ENCODE measurements at regions not wholly inside any gene's neighbourhood (a gene's known extent, or its start where the extent isn't known, plus 50 kb on each side); places are given as distances from the start of the nearest gene placed in this dataset.
"Not testable (repeated sequence)": the region's sequence is repeated elsewhere in the genome, so short reads cannot be mapped to it uniquely, and the experiment has no call there.

DNA sequence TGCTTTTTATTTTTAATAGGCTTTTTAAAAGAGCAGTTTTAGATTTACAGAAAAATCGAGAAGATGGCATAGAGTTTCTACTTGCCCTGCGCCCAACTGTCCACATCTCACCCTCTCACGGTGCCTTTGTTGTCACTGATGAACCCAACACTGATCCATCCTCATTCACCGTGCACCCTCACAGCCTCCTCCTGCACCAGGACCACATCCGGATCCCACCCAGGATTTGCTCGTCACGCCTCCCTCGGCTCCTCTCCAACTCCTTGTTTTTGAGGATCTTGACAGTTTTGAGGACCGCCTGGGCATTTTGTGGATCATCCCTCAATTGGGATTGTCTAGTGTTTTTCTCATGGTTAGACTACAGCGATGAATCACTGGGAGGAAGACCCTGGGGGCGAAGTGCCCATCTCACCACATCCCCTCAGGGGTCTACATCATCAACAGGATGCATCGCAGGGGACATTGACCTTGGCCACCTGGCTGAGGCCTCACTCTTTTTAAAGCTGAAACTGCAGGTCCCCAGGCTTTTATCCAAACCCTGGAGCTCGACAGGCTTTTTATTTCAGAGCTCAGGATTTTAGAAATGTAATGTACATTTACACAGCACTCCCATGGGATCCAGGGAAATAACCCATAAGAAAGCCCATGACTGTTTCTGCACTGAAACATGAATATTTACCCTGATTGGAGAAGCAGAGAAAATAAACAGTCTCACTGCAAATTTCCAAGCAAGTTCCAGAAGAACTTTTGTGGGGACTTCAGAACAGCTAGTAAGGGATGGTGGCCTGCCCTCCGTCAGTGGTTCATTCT, 71.8 kb upstream of the ZNF469 start:
- no peak overlapping the region for H2AFZ ChIP-seq (replicated peaks)
- no peak for DNase-seq (ENCODE audit: low spot score)
- H3K9ac ChIP-seq, result no peak overlapping the region
- H3F3A ChIP-seq (ENCODE audit: low read depth), result no peaks in the 10 kb centered on the region
- TF ChIP-seq EZH2phosphoT487 (IDR thresholded peaks at IDR 0.05) (no peak), EZH2 (IDR thresholded peaks at IDR 0.05) (no peak)
- TF ChIP-seq, protein P1, sequence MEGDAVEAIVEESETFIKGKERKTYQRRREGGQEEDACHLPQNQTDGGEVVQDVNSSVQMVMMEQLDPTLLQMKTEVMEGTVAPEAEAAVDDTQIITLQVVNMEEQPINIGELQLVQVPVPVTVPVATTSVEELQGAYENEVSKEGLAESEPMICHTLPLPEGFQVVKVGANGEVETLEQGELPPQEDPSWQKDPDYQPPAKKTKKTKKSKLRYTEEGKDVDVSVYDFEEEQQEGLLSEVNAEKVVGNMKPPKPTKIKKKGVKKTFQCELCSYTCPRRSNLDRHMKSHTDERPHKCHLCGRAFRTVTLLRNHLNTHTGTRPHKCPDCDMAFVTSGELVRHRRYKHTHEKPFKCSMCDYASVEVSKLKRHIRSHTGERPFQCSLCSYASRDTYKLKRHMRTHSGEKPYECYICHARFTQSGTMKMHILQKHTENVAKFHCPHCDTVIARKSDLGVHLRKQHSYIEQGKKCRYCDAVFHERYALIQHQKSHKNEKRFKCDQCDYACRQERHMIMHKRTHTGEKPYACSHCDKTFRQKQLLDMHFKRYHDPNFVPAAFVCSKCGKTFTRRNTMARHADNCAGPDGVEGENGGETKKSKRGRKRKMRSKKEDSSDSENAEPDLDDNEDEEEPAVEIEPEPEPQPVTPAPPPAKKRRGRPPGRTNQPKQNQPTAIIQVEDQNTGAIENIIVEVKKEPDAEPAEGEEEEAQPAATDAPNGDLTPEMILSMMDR (IDR thresholded peaks at IDR 0.05), result no peak
- no peaks in the 10 kb centered on the region for H3K79me2 ChIP-seq (ENCODE audit: low read depth)
- H3K27ac Mint-ChIP-seq, result no peak overlapping the region
- H3K9me3 ChIP-seq (ENCODE audit: low read depth), result no peaks in the 10 kb centered on the region
- no peak overlapping the region for H3K4me3 ChIP-seq
- H3K36me3 ChIP-seq, result no peaks in the 10 kb centered on the region
- H3K27ac ChIP-seq, result no peak overlapping the region
- H3K4me1 ChIP-seq, result no peaks in the 10 kb centered on the region
- no peaks in the 10 kb centered on the region for H3K27me3 ChIP-seq
- H3K9me3 Mint-ChIP-seq, result peaks cover 22% of the 10 kb centered on the region
- H3K36me3 Mint-ChIP-seq, result no peaks in the 10 kb centered on the region
- H3K4me2 ChIP-seq, result no peak overlapping the region
- H3K27me3 Mint-ChIP-seq (ENCODE audit: insufficient read depth, low read depth), result peaks cover 9% of the 10 kb centered on the region
- no peak overlapping the region for H3K4me3 Mint-ChIP-seq
- H3K4me1 Mint-ChIP-seq, result peaks cover 5% of the 10 kb centered on the region
- no peaks in the 10 kb centered on the region for H4K20me1 ChIP-seq (ENCODE audit: low read depth)

DNA sequence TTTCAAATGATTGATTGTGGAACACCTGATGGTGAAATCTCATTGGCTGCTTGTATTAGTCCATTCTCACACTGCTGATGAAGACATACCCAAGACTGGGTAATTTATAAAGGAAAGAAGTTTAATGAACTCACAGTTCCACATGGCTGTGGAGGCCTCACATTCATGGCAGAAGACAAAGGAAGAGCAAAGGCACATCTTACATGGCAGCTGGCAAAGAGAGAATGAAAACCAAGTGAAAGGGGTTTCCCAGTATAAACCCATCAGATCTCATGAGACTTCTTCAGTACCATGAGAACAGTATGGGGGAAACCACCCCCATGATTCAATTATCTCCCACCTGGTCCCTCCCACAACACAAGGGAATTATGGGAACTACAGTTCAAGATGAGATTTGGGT, 70.9 kb upstream of the ZNF469 start:
- H3K4me1 ChIP-seq; H3K4me3 ChIP-seq; H3K36me3 Mint-ChIP-seq; H3K27me3 ChIP-seq; H3K79me2 ChIP-seq (ENCODE audit: low read depth); H3K4me1 Mint-ChIP-seq; H3K27ac ChIP-seq; H3K9ac ChIP-seq; H3K4me3 Mint-ChIP-seq; H4K20me1 ChIP-seq (ENCODE audit: low read depth); DNase-seq (ENCODE audit: low spot score); H3K4me2 ChIP-seq; H3K9me3 ChIP-seq (ENCODE audit: low read depth); H3K36me3 ChIP-seq; H3F3A ChIP-seq (ENCODE audit: low read depth); H3K27me3 Mint-ChIP-seq (ENCODE audit: insufficient read depth, low read depth); H2AFZ ChIP-seq (replicated peaks); H3K27ac Mint-ChIP-seq: not testable (repeated sequence)
- peaks cover 22% of the 10 kb centered on the region for H3K9me3 Mint-ChIP-seq

DNA sequence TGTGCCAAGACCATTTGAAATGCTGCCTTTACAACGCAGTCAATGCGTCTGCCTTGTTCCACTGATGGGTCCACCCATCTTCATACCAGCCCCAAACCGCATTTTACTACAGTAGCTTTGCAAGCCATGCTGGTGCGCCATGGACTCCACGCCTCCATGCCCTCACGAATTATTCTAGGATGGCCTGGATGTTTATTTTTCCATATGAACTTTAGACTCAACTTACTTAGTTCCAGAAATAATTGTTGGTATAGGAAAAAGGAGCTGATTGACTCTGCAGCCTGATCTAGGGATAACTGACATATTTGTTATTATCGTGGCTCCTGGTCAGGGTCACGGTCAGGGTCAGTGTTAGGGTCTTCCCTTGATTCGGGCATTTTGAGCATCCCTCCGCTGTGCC, 70.0 kb upstream of the ZNF469 start:
- no peak overlapping the region for H3K27ac Mint-ChIP-seq
- no peak overlapping the region for H3K4me3 Mint-ChIP-seq
- no peaks in the 10 kb centered on the region for H3K79me2 ChIP-seq (ENCODE audit: low read depth)
- H3K4me1 ChIP-seq, result no peaks in the 10 kb centered on the region
- peaks cover 21% of the 10 kb centered on the region for H3K9me3 Mint-ChIP-seq
- H3K9me3 ChIP-seq (ENCODE audit: low read depth), result no peaks in the 10 kb centered on the region
- DNase-seq (ENCODE audit: low spot score), result no peak
- TF ChIP-seq EZH2phosphoT487 (IDR thresholded peaks at IDR 0.05) (no peak), EZH2 (IDR thresholded peaks at IDR 0.05) (no peak)
- TF ChIP-seq, protein P1 (IDR thresholded peaks at IDR 0.05), result no peak
- peaks cover 4% of the 10 kb centered on the region for H3K4me1 Mint-ChIP-seq
- H3K27ac ChIP-seq, result no peak overlapping the region
- H3K27me3 Mint-ChIP-seq (ENCODE audit: insufficient read depth, low read depth), result peaks cover 5% of the 10 kb centered on the region
- no peak overlapping the region for H2AFZ ChIP-seq (replicated peaks)
- H3K4me3 ChIP-seq, result no peak overlapping the region
- no peak overlapping the region for H3K4me2 ChIP-seq
- H3F3A ChIP-seq (ENCODE audit: low read depth), result no peaks in the 10 kb centered on the region
- no peaks in the 10 kb centered on the region for H4K20me1 ChIP-seq (ENCODE audit: low read depth)
- no peaks in the 10 kb centered on the region for H3K36me3 Mint-ChIP-seq
- no peaks in the 10 kb centered on the region for H3K27me3 ChIP-seq
- H3K9ac ChIP-seq, result no peak overlapping the region
- H3K36me3 ChIP-seq, result no peaks in the 10 kb centered on the region

DNA sequence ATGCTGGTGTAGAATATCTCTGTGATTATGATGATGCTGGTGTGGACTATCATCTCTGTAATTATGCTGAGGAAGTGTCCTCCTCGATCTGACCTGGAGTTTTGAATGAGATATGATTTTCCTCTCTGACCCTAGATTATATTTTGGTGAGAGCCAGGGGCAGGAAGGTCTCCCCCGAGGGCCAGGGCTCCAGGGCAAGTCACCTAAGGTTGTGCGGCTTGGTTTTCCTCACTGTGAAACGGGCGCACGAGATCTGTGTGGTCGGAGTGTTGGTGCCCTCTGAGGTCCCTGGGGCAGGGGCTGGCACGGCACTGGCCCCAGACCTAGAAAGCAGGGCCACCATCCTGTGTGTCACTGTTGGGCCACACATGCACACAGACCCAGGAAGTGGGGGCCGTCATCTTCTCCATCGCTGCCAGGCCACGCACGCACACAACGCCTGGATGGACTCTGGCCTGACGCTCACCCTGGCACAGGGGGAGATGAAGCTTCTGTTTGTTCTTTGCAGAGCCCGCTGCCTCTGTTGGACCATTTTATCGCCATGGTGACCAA, 67.7 kb upstream of the ZNF469 start:
- peaks cover 4% of the 10 kb centered on the region for H3K4me1 ChIP-seq
- TF ChIP-seq EZH2 (IDR thresholded peaks at IDR 0.05) (no peak), EZH2phosphoT487 (IDR thresholded peaks at IDR 0.05) (no peak)
- TF ChIP-seq, protein P1 (IDR thresholded peaks at IDR 0.05), result no peak
- H3K4me1 Mint-ChIP-seq, result peaks cover 6% of the 10 kb centered on the region
- H3K9me3 ChIP-seq (ENCODE audit: low read depth), result no peaks in the 10 kb centered on the region
- DNase-seq (ENCODE audit: low spot score), result no peak
- no peaks in the 10 kb centered on the region for H3K36me3 ChIP-seq
- H3K27ac ChIP-seq, result no peak overlapping the region
- no peak overlapping the region for H3K4me2 ChIP-seq
- H3K27me3 ChIP-seq, result no peaks in the 10 kb centered on the region
- peaks cover 10% of the 10 kb centered on the region for H3K9me3 Mint-ChIP-seq
- no peaks in the 10 kb centered on the region for H3K36me3 Mint-ChIP-seq
- no peak overlapping the region for H2AFZ ChIP-seq (replicated peaks)
- no peaks in the 10 kb centered on the region for H3K79me2 ChIP-seq (ENCODE audit: low read depth)
- H3K27ac Mint-ChIP-seq, result no peak overlapping the region
- no peak overlapping the region for H3K9ac ChIP-seq
- H3K4me3 ChIP-seq, result no peak overlapping the region
- H3F3A ChIP-seq (ENCODE audit: low read depth), result no peaks in the 10 kb centered on the region
- H3K4me3 Mint-ChIP-seq, result no peak overlapping the region
- peaks cover 4% of the 10 kb centered on the region for H3K27me3 Mint-ChIP-seq (ENCODE audit: insufficient read depth, low read depth)
- H4K20me1 ChIP-seq (ENCODE audit: low read depth), result no peaks in the 10 kb centered on the region
